Osteoblast (primary cell): ENCODE measurements at regions not wholly inside any gene's neighbourhood (a gene's known extent, or its start where the extent isn't known, plus 50 kb on each side); places are given as distances from the start of the nearest gene placed in this dataset.
"Not testable (repeated sequence)": the region's sequence is repeated elsewhere in the genome, so short reads cannot be mapped to it uniquely, and the experiment has no call there.

Experiments used
- DNase-seq: peaks from one replicate; pipeline ENCODE4 v3.0.0; 2011; ENCODE audit warnings: low spot score, mixed read lengths; ENCODE audit not compliant: insufficient read length; ENCODE audit errors: missing footprints
- H2AFZ ChIP-seq: 2 replicates; pipeline ENCODE4 v1.6.0; 2011; ENCODE audit warnings: mild to moderate bottlenecking, low read length
- H3K27ac ChIP-seq: 2 replicates; pipeline ENCODE4 v1.5.1; 2011; ENCODE audit warnings: mild to moderate bottlenecking, low read depth, low read length, moderate library complexity
- H3K27me3 ChIP-seq: 2 replicates; pipeline ENCODE4 v1.6.0; 2012; ENCODE audit warnings: mild to moderate bottlenecking, control low read depth, inconsistent platforms, low read length, moderate library complexity; ENCODE audit not compliant: insufficient read depth
- H3K36me3 ChIP-seq: 2 replicates; pipeline ENCODE4 v1.5.1; 2011; ENCODE audit warnings: mild to moderate bottlenecking, low read length, control low read depth, moderate library complexity; ENCODE audit not compliant: insufficient read depth
- H3K4me1 ChIP-seq: 2 replicates; pipeline ENCODE4 v1.5.1; 2011; ENCODE audit warnings: mild to moderate bottlenecking, low read length, control low read depth, moderate library complexity; ENCODE audit not compliant: insufficient read depth
- H3K4me2 ChIP-seq: 2 replicates; pipeline ENCODE4 v1.6.0; 2011; ENCODE audit warnings: mild to moderate bottlenecking, low read length; ENCODE audit not compliant: insufficient read depth
- H3K4me3 ChIP-seq: fragments of 200-600 bp; sonication (generic); 3 replicates; pipeline ENCODE4 v1.5.1; 2012; ENCODE audit warnings: mild to moderate bottlenecking, low read length, inconsistent platforms; ENCODE audit not compliant: insufficient read depth
- H3K79me2 ChIP-seq: 2 replicates; pipeline ENCODE4 v1.6.0; 2012; ENCODE audit warnings: mild to moderate bottlenecking, low read length, control low read depth, inconsistent platforms; ENCODE audit not compliant: insufficient read depth
- H3K9me3 ChIP-seq: 2 replicates; pipeline ENCODE4 v1.5.1; 2011; ENCODE audit warnings: low read depth, low read length, control low read depth
- H4K20me1 ChIP-seq: 2 replicates; pipeline ENCODE4 v1.6.0; 2012; ENCODE audit warnings: mild to moderate bottlenecking, low read length, control low read depth; ENCODE audit not compliant: insufficient read depth
- CTCF ChIP-seq: IDR thresholded peaks from 2 replicates; pipeline ENCODE4 v1.5.1; 2011; ENCODE audit warnings: mild to moderate bottlenecking, low read depth, low read length, moderate library complexity; ENCODE audit errors: extremely low read depth

- Histone ChIP-seq H2AFZ (no peak overlapping the region), H3K4me3 (no peak overlapping the region), H3K36me3 (no peaks in the 10 kb centered on the region), H3K79me2 (no peaks in the 10 kb centered on the region), H3K27me3 (no peaks in the 10 kb centered on the region), H3K4me2 (no peak overlapping the region), H3K4me1 (no peaks in the 10 kb centered on the region), H3K27ac (no peak overlapping the region), H4K20me1 (no peaks in the 10 kb centered on the region), H3K9me3 (no peaks in the 10 kb centered on the region)
- no peak for TF ChIP-seq CTCF
- DNase-seq: no peak
These were observed 740.7 kb upstream of the CA10 start for GRCh38 chr17:52899235-52899634.

GRCh38 chr17:52895272-52895671, 736.8 kb upstream of the CA10 start:
- no peak for TF ChIP-seq CTCF
- Histone ChIP-seq H3K36me3 (no peaks in the 10 kb centered on the region), H2AFZ (no peak overlapping the region)

DNA sequence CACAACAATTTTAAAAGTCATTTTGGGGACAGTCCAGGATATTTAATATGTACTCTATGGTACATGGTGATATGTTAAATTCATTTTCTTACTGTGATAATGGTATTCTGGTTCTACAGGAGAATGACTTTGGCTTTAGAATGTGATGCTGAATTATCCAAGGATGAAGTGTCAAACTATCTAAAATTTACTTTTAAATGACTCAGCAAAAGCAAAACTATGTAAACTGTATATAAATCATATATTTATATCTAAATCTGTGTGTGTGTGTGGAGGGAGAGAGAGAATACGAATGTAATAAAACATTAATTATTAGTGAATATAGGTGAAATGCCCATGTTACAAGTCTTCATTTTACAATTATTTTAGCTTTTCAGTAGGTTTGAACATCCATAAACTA, 733.8 kb upstream of the CA10 start:
- H3K9me3 ChIP-seq: no peaks in the 10 kb centered on the region
- H2AFZ ChIP-seq: no peak overlapping the region
- DNase-seq: no peak
- no peaks in the 10 kb centered on the region for H3K79me2 ChIP-seq
- H3K27me3 ChIP-seq: no peaks in the 10 kb centered on the region
- H3K4me2 ChIP-seq: no peak overlapping the region
- H3K36me3 ChIP-seq: no peaks in the 10 kb centered on the region
- no peak for TF ChIP-seq CTCF
- H3K4me1 ChIP-seq: no peaks in the 10 kb centered on the region
- H3K27ac ChIP-seq: no peak overlapping the region
- H4K20me1 ChIP-seq: no peaks in the 10 kb centered on the region
- H3K4me3 ChIP-seq: no peak overlapping the region

More at GRCh38 chr17:52895272-52895671, 736.8 kb upstream of the CA10 start:
- no peak for DNase-seq
- Histone ChIP-seq H3K4me1 (no peaks in the 10 kb centered on the region), H4K20me1 (no peaks in the 10 kb centered on the region), H3K79me2 (no peaks in the 10 kb centered on the region), H3K9me3 (no peaks in the 10 kb centered on the region), H3K4me2 (no peak overlapping the region), H3K27ac (no peak overlapping the region), H3K4me3 (no peak overlapping the region), H3K27me3 (no peaks in the 10 kb centered on the region)

GRCh38 chr17:52885882-52886281, 727.4 kb upstream of the CA10 start:
- Histone ChIP-seq H3K4me2 (no peak overlapping the region), H3K4me3 (no peak overlapping the region), H3K36me3 (no peaks in the 10 kb centered on the region), H3K27me3 (no peaks in the 10 kb centered on the region), H2AFZ (no peak overlapping the region), H4K20me1 (no peaks in the 10 kb centered on the region), H3K9me3 (peaks cover 2% of the 10 kb centered on the region), H3K4me1 (no peaks in the 10 kb centered on the region), H3K27ac (no peak overlapping the region), H3K79me2 (no peaks in the 10 kb centered on the region)
- no peak for TF ChIP-seq CTCF
- no peak for DNase-seq

DNA sequence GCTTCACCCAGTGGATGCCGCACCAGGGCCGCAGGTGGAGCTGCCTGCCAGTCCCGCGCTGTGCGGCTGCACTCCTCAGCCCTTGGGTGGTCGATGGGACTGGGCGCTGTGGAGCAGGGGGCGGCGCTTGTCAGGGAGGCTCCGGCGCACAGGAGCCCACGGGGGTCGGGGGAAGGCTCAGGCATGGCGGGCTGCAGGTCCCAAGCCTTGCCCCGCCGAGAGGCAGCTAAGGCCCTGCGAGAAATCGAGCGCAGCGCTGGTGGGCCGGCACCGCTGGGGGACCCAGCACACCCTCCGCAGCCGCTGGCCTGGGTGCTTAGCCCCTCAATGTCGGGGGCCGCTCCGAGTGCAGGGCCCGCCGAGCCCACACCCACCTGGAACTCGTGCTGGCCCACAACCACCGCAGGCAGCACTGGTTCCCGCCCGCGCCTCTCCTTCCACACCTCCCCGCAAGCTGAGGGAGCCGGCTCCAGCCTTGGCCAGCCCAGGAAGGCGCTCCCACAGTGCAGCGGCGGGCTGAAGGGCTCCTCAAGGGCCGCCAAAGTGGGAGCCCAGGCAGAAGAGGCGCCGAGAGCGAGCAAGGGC, 725.5 kb upstream of the CA10 start:
- not testable (repeated sequence) for DNase-seq, H3K4me3 ChIP-seq, H3K27ac ChIP-seq, H3K27me3 ChIP-seq, H3K79me2 ChIP-seq, H4K20me1 ChIP-seq, H3K36me3 ChIP-seq, H3K4me1 ChIP-seq, H2AFZ ChIP-seq, H3K9me3 ChIP-seq, H3K4me2 ChIP-seq

DNA sequence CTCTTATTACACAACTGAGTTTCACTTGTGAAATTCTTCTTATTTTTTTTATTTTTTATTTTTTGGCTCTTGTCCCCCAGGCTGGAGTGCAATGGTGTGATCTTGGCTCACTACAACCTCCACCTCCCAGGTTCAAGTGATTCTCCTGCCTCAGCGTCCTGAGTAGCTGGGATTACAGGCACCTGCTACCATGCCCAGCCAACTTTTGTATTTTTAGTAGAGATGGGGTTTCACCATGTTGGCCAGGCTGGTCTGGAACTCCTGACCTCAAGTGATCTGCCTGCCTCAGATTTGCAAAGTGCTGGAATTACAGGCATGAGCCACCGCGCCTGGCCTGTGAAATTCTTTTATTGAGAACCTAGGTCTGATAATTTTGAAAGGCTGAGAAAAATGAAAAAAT, 688.3 kb upstream of the CA10 start:
- DNase-seq, H3K27me3 ChIP-seq, H3K4me3 ChIP-seq, H3K79me2 ChIP-seq, H3K4me1 ChIP-seq, H4K20me1 ChIP-seq, H3K27ac ChIP-seq, H3K36me3 ChIP-seq, H3K4me2 ChIP-seq, H3K9me3 ChIP-seq, H2AFZ ChIP-seq: not testable (repeated sequence)
